HG03457 (cell line): ENCODE measurements at regions not wholly inside any gene's neighbourhood (a gene's known extent, or its start where the extent isn't known, plus 50 kb on each side); places are given as distances from the start of the nearest gene placed in this dataset.

ENCODE experiments used
- ATAC-seq: cut with Tn5 transposase; IDR thresholded peaks from one replicate; pipeline ENCODE4 v1.9.1; 2021; ENCODE audit warnings: moderate number of reproducible peaks; ENCODE audit not compliant: unreplicated experiment

DNA sequence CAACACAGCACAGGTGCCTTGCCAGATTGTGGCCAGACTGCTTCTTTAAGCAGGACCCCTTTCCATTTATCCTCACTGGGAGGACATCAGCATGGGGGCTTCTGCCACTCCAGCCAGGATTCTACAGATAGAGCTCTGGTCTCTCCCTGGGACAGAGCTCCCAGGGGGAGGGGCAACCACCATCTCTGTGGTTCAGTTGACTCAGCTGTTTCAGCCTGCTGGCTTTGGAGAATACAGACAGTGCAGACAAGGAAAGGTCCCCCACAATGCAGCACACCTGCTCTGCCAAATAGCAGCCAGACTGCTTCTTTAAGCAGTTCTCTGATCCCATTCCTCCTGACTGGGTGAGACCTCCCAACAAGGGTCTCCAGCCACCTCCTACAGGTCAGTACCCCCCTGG, 132.8 kb downstream of the OR2K2 start:
- ATAC-seq: no peak

GRCh38 chr9:111195766-111196165, 134.3 kb downstream of the OR2K2 start:
- no peak for ATAC-seq

GRCh38 chr9:111193095-111193494, 136.9 kb downstream of the OR2K2 start:
- ATAC-seq: no peak

GRCh38 chr9:111192650-111193049, 137.4 kb downstream of the OR2K2 start:
- ATAC-seq: no peak

- no peak for ATAC-seq
These were observed 139.7 kb downstream of the OR2K2 start for GRCh38 chr9:111190347-111190746.

GRCh38 chr9:111187376-111187775, 142.6 kb downstream of the OR2K2 start:
- ATAC-seq: no peak

DNA sequence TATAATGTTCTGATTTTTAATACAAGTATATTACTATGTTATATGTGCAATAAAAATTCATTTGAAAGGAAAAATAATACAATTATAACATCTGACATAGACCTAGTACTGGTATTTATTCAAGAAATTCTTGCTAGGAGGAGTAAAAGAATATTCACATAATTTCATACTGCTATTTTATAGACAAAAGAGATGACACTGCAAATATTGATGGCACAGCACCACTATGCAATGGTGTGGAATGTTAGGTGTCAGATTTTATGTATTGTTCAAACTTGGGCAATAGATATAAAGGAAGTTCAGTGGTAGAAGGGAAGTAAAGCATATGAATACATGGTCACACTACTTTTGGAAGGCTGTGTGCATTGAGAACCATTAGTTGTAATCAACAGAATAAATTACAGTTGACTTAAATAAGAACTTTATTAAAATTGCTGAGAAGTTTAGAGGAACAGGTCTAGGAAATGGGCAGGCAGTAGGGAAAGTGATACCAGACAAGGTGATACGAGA, 143.9 kb downstream of the OR2K2 start:
- no peak for ATAC-seq

DNA sequence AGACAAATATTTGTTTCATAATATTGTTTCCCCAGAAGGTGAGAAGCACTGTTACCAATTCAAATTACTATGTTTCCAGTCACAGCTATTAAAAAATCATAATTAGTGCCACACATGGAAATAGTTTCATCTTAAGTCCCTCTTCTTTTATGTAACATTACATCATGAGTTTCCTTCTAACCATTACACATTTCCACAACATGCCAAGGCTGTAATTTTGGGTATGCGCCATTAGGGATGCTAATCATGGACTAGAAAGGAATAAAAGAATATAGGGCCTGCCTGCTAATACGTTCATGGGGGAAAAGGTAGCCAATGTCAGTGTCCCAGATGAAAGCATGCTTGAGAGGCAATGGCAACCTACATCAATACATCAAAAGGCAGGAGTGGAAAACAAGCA, 142.5 kb upstream of the LPAR1 start:
- ATAC-seq: no peak

GRCh38 chr9:111179577-111179976, 141.3 kb upstream of the LPAR1 start:
- no peak for ATAC-seq

DNA sequence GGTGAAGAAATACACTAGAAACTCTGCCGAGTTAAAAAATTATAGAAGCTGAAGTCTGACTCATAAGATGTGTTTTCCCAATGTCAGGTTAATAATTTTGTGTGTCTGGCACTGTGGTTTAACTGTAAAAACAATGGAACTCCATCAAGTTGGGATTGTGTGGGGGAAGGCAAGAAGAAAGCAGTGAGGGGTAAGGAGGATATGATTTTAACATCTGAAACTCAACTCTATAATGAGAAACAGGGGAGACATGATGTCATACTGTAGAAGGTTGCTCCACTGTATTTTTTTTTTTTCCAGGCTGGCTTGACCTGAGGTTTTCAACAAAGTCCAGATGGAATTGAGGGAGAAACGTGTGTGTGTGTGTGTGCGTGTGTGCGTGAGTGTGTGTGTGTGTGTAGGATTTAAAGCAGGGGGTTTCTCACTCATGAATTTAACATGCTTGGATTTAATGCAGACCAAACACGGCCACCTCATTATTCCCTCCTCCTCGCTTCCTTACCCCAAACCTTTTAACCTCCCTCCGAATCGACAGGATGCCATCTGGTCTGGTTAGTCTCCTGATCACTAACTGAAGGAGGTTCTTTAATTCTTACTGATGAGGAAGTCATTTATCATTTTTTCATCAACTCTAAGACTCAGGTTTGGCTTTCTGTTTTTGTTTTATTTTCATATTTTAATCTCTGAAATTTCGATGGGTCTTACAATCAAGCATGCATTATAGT, 140.2 kb upstream of the LPAR1 start:
- no peak for ATAC-seq

- no peak for ATAC-seq
These were observed 138.2 kb upstream of the LPAR1 start for GRCh38 chr9:111176511-111176910.

GRCh38 chr9:111175350-111175749, 137.1 kb upstream of the LPAR1 start:
- ATAC-seq: no peak

DNA sequence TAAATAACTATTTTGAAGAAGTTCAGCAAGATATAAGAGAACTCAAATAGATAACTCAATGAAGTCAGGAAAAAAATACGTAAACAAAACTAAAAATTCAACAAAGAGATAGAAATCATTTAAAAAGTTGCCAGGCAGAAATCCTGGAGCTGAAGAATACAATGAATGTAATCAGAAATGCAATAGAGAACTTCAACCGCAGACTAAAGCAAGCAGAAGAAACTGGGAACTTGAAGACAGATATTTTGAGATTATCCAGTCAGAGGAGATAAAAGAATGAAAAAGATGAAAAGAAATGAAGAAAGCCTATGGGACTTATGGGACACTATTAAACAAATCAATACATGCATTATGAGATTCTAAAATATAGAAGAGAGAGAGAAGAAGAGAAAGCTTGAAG, 129.1 kb upstream of the LPAR1 start:
- no peak for ATAC-seq

- ATAC-seq: no peak
These were observed 125.6 kb upstream of the LPAR1 start for GRCh38 chr9:111163716-111164389.

- ATAC-seq: no peak
These were observed 123.8 kb upstream of the LPAR1 start for GRCh38 chr9:111162026-111162425.

GRCh38 chr9:111161015-111161415, 122.7 kb upstream of the LPAR1 start:
- ATAC-seq: no peak

DNA sequence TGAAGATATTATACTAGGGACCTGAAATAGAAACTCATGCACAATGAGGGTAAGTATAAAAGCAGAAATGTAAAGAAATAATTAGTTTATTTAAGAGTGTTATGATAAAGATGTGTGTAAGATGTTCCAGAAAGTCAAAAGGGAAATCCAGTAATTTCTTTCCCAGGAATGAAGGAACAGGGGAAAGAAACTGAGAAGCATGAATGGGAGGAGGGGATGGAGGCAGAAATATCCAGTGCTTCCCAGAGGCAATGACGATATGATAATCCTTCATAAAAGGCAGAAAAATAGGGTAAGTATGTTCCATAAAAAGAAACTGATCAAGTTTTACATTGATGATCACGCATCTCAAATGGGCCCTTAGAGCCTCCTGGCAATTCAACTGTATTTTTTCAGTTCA, 120.7 kb upstream of the LPAR1 start:
- ATAC-seq: no peak

DNA sequence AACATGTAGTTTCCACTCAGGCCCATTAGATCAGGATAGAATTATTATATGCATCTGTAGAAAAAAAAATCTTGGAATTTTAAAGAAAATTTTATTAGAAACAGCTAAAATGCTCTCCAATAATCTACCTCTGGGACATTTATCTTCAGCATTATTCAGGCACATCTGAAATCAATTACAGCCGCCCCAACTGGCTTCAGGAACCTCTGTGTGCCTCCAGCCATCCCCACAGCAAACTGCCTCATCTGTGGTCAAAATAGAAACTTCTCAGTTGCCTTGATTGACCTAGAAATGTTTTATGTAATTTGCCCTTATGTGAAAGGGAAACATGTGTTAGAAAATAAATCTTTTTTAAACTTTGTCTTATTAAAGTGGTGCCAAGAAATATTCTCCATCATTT, 120.1 kb upstream of the LPAR1 start:
- ATAC-seq: no peak

DNA sequence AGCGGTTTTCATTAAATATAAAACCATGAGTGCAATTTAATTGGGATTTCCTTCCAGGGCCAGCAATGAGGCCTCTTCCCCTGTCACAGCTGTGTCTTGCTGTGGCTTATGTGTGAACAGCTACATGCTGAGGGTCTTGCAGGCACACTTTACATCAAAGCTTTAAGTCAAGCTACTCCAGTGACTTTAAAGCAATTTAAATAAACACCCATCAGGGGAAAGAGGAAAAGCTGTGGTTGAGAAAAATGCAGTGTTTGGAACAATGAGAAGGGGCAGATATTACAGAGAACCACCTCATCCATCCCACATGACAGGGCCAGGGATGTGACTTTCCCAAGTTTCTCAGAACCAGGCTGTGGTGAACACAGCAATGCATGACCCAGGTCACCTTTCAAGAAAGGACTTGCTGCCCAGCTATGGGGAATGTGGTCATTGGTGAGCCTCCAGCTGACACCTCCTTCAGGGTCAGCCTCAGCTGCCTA, 115.9 kb upstream of the LPAR1 start:
- ATAC-seq: no peak

DNA sequence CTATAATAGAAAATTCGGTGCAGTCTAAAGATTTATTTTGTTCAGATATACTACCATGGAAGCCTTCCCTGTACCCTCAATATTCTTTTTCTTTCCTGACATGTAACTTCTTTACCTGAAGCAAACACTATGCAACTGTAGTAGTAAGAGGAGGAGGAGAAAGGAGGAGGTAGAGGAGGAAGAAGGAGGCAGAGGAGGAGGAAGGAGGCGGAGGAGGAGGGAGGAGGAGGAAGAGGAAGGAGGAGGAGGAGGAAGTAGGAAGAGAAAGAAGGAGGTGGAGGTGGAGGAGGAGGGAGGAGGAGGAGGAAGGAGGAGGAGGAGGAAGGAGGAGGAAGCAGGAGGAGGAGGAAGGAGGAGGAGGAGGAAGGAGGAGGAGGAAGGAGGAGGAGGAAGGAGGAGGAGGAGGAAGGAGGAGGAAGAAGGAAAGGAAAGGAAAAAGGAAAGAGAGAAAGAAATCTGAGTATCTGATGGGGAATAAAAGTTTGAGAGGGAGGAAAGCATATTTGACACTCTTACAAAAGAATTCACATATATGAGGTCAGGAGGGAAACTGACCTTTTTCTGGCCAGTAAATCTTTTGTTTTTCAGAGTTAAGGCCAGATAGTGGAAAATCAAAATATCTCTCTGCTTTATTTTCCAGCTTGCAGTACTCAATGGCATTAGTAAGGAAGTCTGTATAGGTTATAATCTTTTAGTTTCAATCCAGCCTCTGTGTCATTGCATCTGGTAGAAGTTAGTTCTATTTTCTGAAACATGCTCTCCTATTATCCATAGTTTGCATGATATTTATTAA, 114.5 kb upstream of the LPAR1 start:
- no peak for ATAC-seq

GRCh38 chr9:111151537-111151936, 113.3 kb upstream of the LPAR1 start:
- no peak for ATAC-seq

DNA sequence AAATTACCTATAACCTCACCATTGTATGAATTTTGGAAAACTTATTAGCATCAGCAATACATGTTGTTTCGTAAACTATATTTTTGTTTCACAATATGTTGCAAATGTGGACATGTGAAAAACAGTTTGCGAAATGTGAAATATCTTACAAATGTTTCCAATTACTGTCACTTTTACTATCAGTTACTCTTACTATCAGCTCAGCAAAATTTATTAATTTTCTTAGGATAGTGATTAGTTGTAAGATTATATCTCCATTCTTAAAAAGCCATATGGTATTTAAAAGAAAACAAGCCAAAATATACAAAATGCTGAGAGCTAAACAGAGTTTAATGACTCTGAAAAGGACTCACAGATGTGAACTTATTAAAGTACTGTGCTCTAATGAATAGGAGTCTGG, 111.9 kb upstream of the LPAR1 start:
- ATAC-seq: no peak
